ENCODE measurements at regions not wholly inside any gene's neighbourhood (a gene's known extent, or its start where the extent isn't known, plus 50 kb on each side); places are given as distances from the start of the nearest gene placed in this dataset.

DNA sequence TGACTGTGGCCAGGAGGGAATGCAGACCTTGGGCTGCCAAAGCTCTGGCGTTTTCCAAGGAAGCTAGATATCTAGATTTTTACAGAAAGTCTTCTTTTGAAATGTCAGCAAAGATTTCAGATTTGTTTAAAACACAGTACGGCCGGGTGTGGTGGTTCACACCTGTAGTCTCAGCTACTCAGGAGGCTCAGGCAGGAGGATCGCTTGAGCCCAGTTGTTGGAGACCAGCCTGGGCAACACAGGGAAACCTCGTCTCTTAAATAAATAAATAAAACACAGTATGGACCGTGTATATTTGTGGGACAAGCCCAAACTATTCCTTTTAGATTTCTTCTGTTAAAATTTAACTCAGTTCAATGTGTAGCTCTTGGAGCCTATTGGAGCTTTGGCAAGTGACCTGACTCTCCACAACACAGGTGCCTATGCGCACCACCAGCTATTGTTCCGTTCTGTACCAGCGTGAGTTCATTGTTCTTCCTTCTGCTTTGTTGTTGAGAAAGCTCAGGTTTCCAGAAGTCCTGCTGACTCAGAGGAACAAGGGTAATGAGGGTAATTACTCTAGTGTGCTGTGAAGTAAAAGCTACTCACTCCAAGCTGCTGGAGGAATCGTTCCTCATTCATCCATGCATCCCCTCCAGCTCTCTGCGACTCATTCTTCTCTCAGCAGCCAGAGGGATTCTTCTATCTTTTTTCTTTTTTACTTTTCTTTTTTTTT, 73.1 kb upstream of the SLC6A6 start:
- no peaks in the 10 kb centered on the region for H3K27me3 ChIP-seq (ENCODE audit: insufficient read depth, low read length)
- H3K9me3 ChIP-seq (ENCODE audit: control insufficient read depth in 1 of 2, low read length in 2 of 2), result no peaks in the 10 kb centered on the region
- H3K36me3 Mint-ChIP-seq, result no peaks in the 10 kb centered on the region
- H3K27ac Mint-ChIP-seq, result no peak overlapping the region
- intact Hi-C loops (cut with micrococcal nuclease), result no loop called here
- no peaks in the 10 kb centered on the region for H3K4me1 ChIP-seq (ENCODE audit: insufficient read depth, low read length)
- H3K36me3 ChIP-seq (ENCODE audit: insufficient read depth, low read length), result no peaks in the 10 kb centered on the region
- H3K4me3 ChIP-seq (ENCODE audit: low read length in 2 of 2), result no peak overlapping the region
- H3K27ac ChIP-seq (ENCODE audit: low read depth, low read length), result no peak overlapping the region
- ChIA-PET CTCF (ENCODE audit: partially characterized antibody) (interaction anchor here (0.8 kb wide), 1 partner anchor 138 kb away, joined by 4 read pairs; no protein-coding TSS in a partner anchor), POLR2A (ENCODE audit: partially characterized antibody) (no interaction called here)
- H3K27me3 Mint-ChIP-seq, result peaks cover 4% of the 10 kb centered on the region in 2 donors
- no peak overlapping the region for H3K4me3 Mint-ChIP-seq
- peaks cover 0 to 4% (median 0%) of the 10 kb centered on the region in 8 donors for H3K9me3 Mint-ChIP-seq
- H3K4me1 Mint-ChIP-seq, result no peaks in the 10 kb centered on the region
- no peak for DNase-seq

DNA sequence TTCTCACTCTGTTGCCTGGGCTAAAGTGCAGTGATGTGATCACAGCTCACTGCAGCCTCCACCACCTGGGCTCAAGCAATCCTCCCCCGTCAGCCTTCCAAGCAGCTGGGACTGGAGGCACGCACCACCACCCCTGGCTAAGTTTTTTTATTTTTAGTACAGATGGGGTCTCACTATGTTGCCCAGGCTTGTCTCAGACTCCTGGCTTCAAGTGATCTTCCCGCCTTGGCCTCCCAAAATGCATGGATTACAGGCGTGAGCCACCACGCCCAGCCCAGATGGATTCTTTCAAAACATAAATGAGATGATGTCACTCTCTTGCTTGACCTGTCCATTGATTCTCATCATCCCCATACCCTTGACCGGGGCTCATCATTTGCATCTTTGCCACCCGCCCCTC, 72.6 kb upstream of the SLC6A6 start:
- no peaks in the 10 kb centered on the region for H3K36me3 ChIP-seq (ENCODE audit: insufficient read depth, low read length)
- Mint-ChIP-seq H3K4me1 (no peaks in the 10 kb centered on the region), H3K27ac (no peak overlapping the region), H3K9me3 (peaks cover 0 to 4% (median 0%) of the 10 kb centered on the region in 8 donors), H3K36me3 (no peaks in the 10 kb centered on the region), H3K27me3 (peaks cover 4 to 8% of the 10 kb centered on the region in 2 donors), H3K4me3 (no peak overlapping the region)
- H3K27me3 ChIP-seq (ENCODE audit: insufficient read depth, low read length), result no peaks in the 10 kb centered on the region
- no peak overlapping the region for H3K27ac ChIP-seq (ENCODE audit: low read depth, low read length)
- H3K9me3 ChIP-seq (ENCODE audit: control insufficient read depth in 1 of 2, low read length in 2 of 2), result no peaks in the 10 kb centered on the region
- no peaks in the 10 kb centered on the region for H3K4me1 ChIP-seq (ENCODE audit: insufficient read depth, low read length)
- no peak for DNase-seq
- ChIA-PET CTCF (ENCODE audit: partially characterized antibody) (no interaction called here), POLR2A (ENCODE audit: partially characterized antibody) (no interaction called here)
- H3K4me3 ChIP-seq (ENCODE audit: low read length in 2 of 2), result no peak overlapping the region
- intact Hi-C loops (cut with micrococcal nuclease), result no loop called here

DNA sequence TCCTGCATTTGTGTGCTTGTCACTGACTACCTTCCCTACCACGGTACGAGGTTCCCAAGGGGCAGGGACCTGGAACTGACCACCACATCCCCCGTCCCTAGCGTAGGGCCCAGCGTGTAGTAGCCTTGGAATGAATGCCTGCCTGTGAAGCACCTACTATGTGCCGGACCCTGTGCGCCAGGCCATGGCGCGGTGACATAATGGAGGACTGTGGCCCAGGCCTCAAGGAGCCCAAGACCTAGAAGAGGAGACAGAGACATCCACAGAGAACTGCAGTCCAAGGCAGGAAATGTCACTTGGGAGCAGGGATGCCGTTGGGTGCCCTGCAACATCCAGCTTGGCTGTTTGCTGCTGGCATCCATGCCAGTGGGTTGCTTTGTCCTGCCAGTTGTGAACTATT, 71.9 kb upstream of the SLC6A6 start:
- no peaks in the 10 kb centered on the region for H3K36me3 Mint-ChIP-seq
- no peak overlapping the region for H3K27ac Mint-ChIP-seq
- H3K4me1 Mint-ChIP-seq, result no peaks in the 10 kb centered on the region
- peaks cover 0 to 4% (median 0%) of the 10 kb centered on the region in 8 donors for H3K9me3 Mint-ChIP-seq
- no peak overlapping the region for H3K4me3 Mint-ChIP-seq
- POLR2A ChIA-PET (ENCODE audit: partially characterized antibody), result no interaction called here
- Histone ChIP-seq H3K4me3 (ENCODE audit: low read length in 2 of 2) (no peak overlapping the region), H3K27ac (ENCODE audit: low read depth, low read length) (no peak overlapping the region), H3K4me1 (ENCODE audit: insufficient read depth, low read length) (no peaks in the 10 kb centered on the region), H3K36me3 (ENCODE audit: insufficient read depth, low read length) (no peaks in the 10 kb centered on the region), H3K9me3 (ENCODE audit: control insufficient read depth in 1 of 2, low read length in 2 of 2) (no peaks in the 10 kb centered on the region), H3K27me3 (ENCODE audit: insufficient read depth, low read length) (no peaks in the 10 kb centered on the region)
- CTCF ChIA-PET (ENCODE audit: partially characterized antibody), result no interaction called here
- intact Hi-C loops (cut with micrococcal nuclease), result no loop called here
- DNase-seq, result no peak
- H3K27me3 Mint-ChIP-seq, result peaks cover 4 to 8% of the 10 kb centered on the region in 2 donors

DNA sequence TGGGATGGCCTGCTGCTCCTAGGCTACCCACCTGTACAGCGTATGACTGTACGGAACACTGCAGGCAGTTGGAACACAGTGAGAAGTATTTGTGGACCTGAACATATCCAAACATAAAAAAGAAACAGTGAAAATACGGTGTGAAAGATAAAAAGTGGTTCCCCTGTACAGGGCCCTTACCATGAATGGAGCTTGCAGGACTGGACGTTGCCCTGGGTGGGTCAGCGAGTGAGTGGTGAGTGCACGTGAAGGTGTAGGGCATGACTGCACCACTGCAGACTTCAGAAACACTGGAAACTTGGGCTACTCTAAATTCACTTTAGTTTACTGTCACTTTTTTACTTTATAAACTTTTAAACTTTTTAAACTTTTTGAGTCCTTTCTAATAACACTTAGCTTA, 71.2 kb upstream of the SLC6A6 start:
- H3K9me3 ChIP-seq (ENCODE audit: control insufficient read depth in 1 of 2, low read length in 2 of 2), result no peaks in the 10 kb centered on the region
- H3K27me3 ChIP-seq (ENCODE audit: insufficient read depth, low read length), result no peaks in the 10 kb centered on the region
- ChIA-PET CTCF (ENCODE audit: partially characterized antibody) (no interaction called here), POLR2A (ENCODE audit: partially characterized antibody) (no interaction called here)
- Mint-ChIP-seq H3K9me3 (peaks cover 0 to 4% (median 0%) of the 10 kb centered on the region in 8 donors), H3K4me1 (no peaks in the 10 kb centered on the region), H3K36me3 (no peaks in the 10 kb centered on the region), H3K27ac (no peak overlapping the region), H3K4me3 (no peak overlapping the region), H3K27me3 (peaks cover 4 to 8% of the 10 kb centered on the region in 2 donors)
- no peak for DNase-seq
- no peaks in the 10 kb centered on the region for H3K36me3 ChIP-seq (ENCODE audit: insufficient read depth, low read length)
- no peaks in the 10 kb centered on the region for H3K4me1 ChIP-seq (ENCODE audit: insufficient read depth, low read length)
- intact Hi-C loops (cut with micrococcal nuclease), result no loop called here
- no peak overlapping the region for H3K4me3 ChIP-seq (ENCODE audit: low read length in 2 of 2)
- H3K27ac ChIP-seq (ENCODE audit: low read depth, low read length), result no peak overlapping the region

GRCh38 chr3:14332392-14332791, 70.0 kb upstream of the SLC6A6 start:
- Histone ChIP-seq H3K27me3 (ENCODE audit: insufficient read depth, low read length) (no peaks in the 10 kb centered on the region), H3K9me3 (ENCODE audit: control insufficient read depth in 1 of 2, low read length in 2 of 2) (no peaks in the 10 kb centered on the region), H3K4me1 (ENCODE audit: insufficient read depth, low read length) (no peaks in the 10 kb centered on the region), H3K4me3 (ENCODE audit: low read length in 2 of 2) (no peak overlapping the region), H3K27ac (ENCODE audit: low read depth, low read length) (no peak overlapping the region), H3K36me3 (ENCODE audit: insufficient read depth, low read length) (no peaks in the 10 kb centered on the region)
- Mint-ChIP-seq H3K9me3 (peaks cover 0 to 4% (median 0%) of the 10 kb centered on the region in 8 donors), H3K27me3 (peaks cover 4 to 8% of the 10 kb centered on the region in 2 donors), H3K4me3 (no peak overlapping the region), H3K36me3 (no peaks in the 10 kb centered on the region), H3K27ac (no peak overlapping the region), H3K4me1 (peaks cover 0 to 1% (median 0%) of the 10 kb centered on the region in 4 donors)
- CTCF ChIA-PET (ENCODE audit: partially characterized antibody), result no interaction called here
- intact Hi-C loops (cut with micrococcal nuclease), result no loop called here
- POLR2A ChIA-PET (ENCODE audit: partially characterized antibody), result no interaction called here
- no peak for DNase-seq

- no peak overlapping the region for H3K27ac Mint-ChIP-seq
- H3K9me3 ChIP-seq (ENCODE audit: control insufficient read depth in 1 of 2, low read length in 2 of 2), result no peaks in the 10 kb centered on the region
- no peaks in the 10 kb centered on the region for H3K36me3 Mint-ChIP-seq
- H3K27me3 ChIP-seq (ENCODE audit: insufficient read depth, low read length), result no peaks in the 10 kb centered on the region
- POLR2A ChIA-PET (ENCODE audit: partially characterized antibody), result no interaction called here
- no peaks in the 10 kb centered on the region for H3K4me1 ChIP-seq (ENCODE audit: insufficient read depth, low read length)
- H3K4me1 Mint-ChIP-seq, result peaks cover 0 to 1% (median 0%) of the 10 kb centered on the region in 4 donors
- H3K36me3 ChIP-seq (ENCODE audit: insufficient read depth, low read length), result no peaks in the 10 kb centered on the region
- no peak overlapping the region for H3K4me3 ChIP-seq (ENCODE audit: low read length in 2 of 2)
- peaks cover 0 to 4% (median 0%) of the 10 kb centered on the region in 8 donors for H3K9me3 Mint-ChIP-seq
- H3K27me3 Mint-ChIP-seq, result peaks cover 4 to 8% of the 10 kb centered on the region in 2 donors
- no peak for DNase-seq
- intact Hi-C loops (cut with micrococcal nuclease), result no loop called here
- CTCF ChIA-PET (ENCODE audit: partially characterized antibody), result no interaction called here
- no peak overlapping the region for H3K4me3 Mint-ChIP-seq
- H3K27ac ChIP-seq (ENCODE audit: low read depth, low read length), result no peak overlapping the region
Observed at GRCh38 chr3:14333215-14333614, 69.2 kb upstream of the SLC6A6 start.

GRCh38 chr3:14333621-14334020, 68.8 kb upstream of the SLC6A6 start:
- H3K27ac ChIP-seq (ENCODE audit: low read depth, low read length), result no peak overlapping the region
- H3K4me3 Mint-ChIP-seq, result no peak overlapping the region
- no peak for DNase-seq
- CTCF ChIA-PET (ENCODE audit: partially characterized antibody), result no interaction called here
- no peaks in the 10 kb centered on the region for H3K27me3 ChIP-seq (ENCODE audit: insufficient read depth, low read length)
- peaks cover 0 to 6% of the 10 kb centered on the region in 2 donors for H3K27me3 Mint-ChIP-seq
- H3K4me3 ChIP-seq (ENCODE audit: low read length in 2 of 2), result no peak overlapping the region
- peaks cover 0 to under 1% (median 0%) of the 10 kb centered on the region in 8 donors for H3K9me3 Mint-ChIP-seq
- H3K36me3 Mint-ChIP-seq, result no peaks in the 10 kb centered on the region
- H3K27ac Mint-ChIP-seq, result no peak overlapping the region
- POLR2A ChIA-PET (ENCODE audit: partially characterized antibody), result no interaction called here
- no peaks in the 10 kb centered on the region for H3K36me3 ChIP-seq (ENCODE audit: insufficient read depth, low read length)
- intact Hi-C loops (cut with micrococcal nuclease), result no loop called here
- no peaks in the 10 kb centered on the region for H3K9me3 ChIP-seq (ENCODE audit: control insufficient read depth in 1 of 2, low read length in 2 of 2)
- H3K4me1 ChIP-seq (ENCODE audit: insufficient read depth, low read length), result no peaks in the 10 kb centered on the region
- H3K4me1 Mint-ChIP-seq, result peaks cover 0 to 1% (median 0%) of the 10 kb centered on the region in 4 donors
